ENCODE measurements at regions not wholly inside any gene's neighbourhood (a gene's known extent, or its start where the extent isn't known, plus 50 kb on each side); places are given as distances from the start of the nearest gene placed in this dataset.
A peak's percentile ranks its signal among the peaks of the same experiment; 100 is the strongest.

DNA sequence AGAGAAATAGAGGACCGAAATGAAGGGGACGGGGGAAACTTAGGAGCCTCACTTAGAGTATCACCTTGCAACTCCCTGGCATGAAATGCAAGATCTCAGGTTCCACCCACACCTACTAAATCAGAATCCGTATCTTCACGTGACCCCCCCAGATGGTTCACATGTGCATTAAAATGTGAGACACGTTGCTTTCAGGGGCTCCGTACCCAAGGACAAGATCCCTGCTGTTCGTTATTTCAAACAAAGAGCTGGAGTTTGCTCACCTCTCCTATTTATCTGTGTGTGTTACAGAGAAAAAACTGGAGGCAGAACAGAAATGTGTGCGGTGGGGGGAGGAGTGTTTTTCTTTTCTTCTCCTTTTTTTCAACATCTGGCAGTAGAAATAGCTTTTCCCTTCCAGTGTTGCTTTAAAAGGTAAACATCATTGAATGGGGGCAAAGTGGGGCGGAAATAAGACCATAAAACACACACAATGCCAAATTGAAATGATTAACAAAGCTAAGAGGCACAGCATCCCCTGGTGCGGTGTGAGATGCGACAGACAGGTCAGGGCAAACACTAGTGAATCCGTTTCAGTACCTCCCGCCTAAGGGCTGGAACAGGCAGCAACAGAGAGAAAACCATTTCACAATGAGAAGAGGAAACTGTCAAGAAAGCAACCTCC lies 145.4 kb downstream of the SOX9 start:
- Histone ChIP-seq H3K36me3 (no peaks in the 10 kb centered on the region; the same call in 1 of the 2 replicates), H3K9me3 (no peaks in the 10 kb centered on the region), H3K4me1 (peaks cover 42% of the 10 kb centered on the region), H3K27me3 (no peaks in the 10 kb centered on the region), H3K4me3 (ENCODE audit: low read depth, low read length) (no peak overlapping the region)
- no peak for DNase-seq
- TF ChIP-seq, protein P1, sequence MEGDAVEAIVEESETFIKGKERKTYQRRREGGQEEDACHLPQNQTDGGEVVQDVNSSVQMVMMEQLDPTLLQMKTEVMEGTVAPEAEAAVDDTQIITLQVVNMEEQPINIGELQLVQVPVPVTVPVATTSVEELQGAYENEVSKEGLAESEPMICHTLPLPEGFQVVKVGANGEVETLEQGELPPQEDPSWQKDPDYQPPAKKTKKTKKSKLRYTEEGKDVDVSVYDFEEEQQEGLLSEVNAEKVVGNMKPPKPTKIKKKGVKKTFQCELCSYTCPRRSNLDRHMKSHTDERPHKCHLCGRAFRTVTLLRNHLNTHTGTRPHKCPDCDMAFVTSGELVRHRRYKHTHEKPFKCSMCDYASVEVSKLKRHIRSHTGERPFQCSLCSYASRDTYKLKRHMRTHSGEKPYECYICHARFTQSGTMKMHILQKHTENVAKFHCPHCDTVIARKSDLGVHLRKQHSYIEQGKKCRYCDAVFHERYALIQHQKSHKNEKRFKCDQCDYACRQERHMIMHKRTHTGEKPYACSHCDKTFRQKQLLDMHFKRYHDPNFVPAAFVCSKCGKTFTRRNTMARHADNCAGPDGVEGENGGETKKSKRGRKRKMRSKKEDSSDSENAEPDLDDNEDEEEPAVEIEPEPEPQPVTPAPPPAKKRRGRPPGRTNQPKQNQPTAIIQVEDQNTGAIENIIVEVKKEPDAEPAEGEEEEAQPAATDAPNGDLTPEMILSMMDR (IDR thresholded peaks at IDR 0.05; ENCODE audit: low read depth, low read length) = no peak

DNA sequence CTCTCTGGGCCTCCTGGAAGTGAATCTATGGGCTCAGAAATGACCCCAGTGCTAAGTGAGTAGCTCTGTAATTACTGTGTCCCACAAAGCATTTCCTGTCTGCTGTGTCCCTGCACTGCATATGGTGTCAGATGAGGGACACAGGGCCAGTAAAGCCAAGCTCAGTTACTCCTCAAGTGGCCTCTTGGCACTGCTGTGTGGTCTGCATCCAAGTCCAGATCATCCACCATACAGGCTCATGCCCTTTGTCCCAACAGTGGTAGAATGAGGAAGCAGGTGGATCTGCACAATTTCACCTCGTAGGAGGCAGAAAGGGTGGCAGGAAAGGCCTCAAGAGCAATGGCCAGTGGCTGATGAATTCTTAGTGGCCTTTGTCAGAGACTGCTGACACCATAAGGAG lies 146.8 kb downstream of the SOX9 start:
- Histone ChIP-seq H3K9me3 (no peaks in the 10 kb centered on the region), H3K4me1 (peaks cover 42% of the 10 kb centered on the region), H3K4me3 (ENCODE audit: low read depth, low read length) (no peak overlapping the region), H3K27me3 (no peaks in the 10 kb centered on the region), H3K36me3 (no peaks in the 10 kb centered on the region; the same call in 1 of the 2 replicates)
- no peak for DNase-seq
- TF ChIP-seq, protein P1 (IDR thresholded peaks at IDR 0.05; ENCODE audit: low read depth, low read length) = no peak

DNA sequence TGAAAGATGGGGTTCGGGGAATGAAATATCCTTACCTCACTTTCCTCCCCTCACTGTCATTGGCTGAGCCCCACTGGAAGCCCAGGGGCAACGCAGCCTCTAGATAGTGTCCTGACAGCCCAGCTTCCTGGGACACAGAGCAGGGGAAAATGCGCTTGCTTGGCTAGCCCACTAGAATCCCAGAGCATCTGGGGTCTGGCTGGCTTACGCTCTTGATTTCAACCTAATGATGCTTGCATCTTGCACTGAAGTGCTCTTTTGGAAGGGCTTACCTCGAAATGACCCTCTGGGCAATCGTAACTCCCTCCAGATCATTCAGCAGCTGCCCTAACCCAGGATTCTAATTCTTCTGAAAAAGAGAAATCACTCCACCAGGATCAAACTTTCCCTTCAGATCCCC lies 147.6 kb downstream of the SOX9 start:
- H3K36me3 ChIP-seq = no peaks in the 10 kb centered on the region; the same call in 1 of the 2 replicates
- no peaks in the 10 kb centered on the region for H3K9me3 ChIP-seq
- no peak overlapping the region for H3K4me3 ChIP-seq (ENCODE audit: low read depth, low read length)
- H3K27me3 ChIP-seq = no peaks in the 10 kb centered on the region
- H3K4me1 ChIP-seq = peaks cover 42% of the 10 kb centered on the region
- peak; percentile 68 for DNase-seq
- TF ChIP-seq, protein P1 (IDR thresholded peaks at IDR 0.05; ENCODE audit: low read depth, low read length) = no peak

DNA sequence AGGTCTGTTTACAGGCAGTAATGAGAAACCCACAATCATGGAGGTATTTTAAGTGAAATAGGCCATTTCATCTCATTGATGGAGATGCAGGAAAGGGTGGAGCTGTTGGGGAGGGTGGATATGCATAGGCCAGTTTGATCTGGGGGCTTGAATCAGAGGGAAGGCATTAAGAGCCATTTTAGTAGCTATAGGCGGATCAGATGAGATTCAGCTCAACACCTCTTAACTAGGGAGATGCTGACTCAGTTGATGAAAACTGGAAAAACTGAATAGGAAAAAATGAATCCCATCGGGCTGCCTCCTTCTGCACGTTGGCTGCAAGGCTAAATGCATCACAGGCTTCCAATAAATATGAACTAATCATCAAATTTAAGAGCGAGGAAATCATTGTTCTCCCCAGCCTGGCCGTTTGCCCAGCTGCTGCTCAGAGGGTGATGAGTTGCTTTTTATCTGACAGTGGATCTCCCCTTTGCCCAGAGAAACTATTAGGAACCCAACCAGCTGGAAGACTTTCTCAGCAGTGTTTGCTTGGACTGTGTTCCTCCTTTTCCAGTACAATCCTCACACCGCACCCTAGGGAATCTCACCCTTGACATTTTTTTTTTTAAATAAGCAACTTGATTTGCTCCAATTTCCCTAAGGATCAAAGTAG lies 149.6 kb downstream of the SOX9 start:
- TF ChIP-seq, protein P1 (IDR thresholded peaks at IDR 0.05; ENCODE audit: low read depth, low read length) = no peak
- peak; percentile 70 for DNase-seq

DNA sequence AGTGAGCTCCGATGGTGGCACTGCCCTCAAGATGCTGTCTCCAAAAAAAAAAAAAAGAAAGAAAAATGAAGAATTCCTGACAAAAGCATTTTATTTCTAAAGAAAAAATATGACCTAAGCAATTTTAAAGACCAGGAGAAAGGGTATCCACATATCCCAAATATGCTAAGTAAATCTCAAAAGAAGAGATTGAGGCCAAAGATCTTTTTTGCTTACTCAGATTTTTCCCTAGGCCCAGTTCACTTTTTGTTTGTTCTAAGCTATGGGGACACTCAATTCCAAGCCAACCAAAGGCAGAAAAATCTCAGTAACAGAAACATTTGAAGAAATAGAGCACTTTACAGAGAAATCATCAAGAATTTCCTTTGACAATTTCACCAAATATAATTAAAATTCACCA lies 150.8 kb downstream of the SOX9 start:
- TF ChIP-seq, protein P1 (IDR thresholded peaks at IDR 0.05; ENCODE audit: low read depth, low read length) = no peak
- H3K27me3 ChIP-seq = no peaks in the 10 kb centered on the region
- DNase-seq = no peak
- no peak overlapping the region for H3K4me3 ChIP-seq (ENCODE audit: low read depth, low read length)
- peaks cover 33% of the 10 kb centered on the region for H3K4me1 ChIP-seq
- H3K36me3 ChIP-seq = no peaks in the 10 kb centered on the region
- no peaks in the 10 kb centered on the region for H3K9me3 ChIP-seq

More for the DNA sequence above, 149.6 kb downstream of the SOX9 start:
- Histone ChIP-seq H3K4me3 (ENCODE audit: low read depth, low read length) (no peak overlapping the region), H3K36me3 (no peaks in the 10 kb centered on the region; the same call in 1 of the 2 replicates), H3K9me3 (no peaks in the 10 kb centered on the region), H3K27me3 (no peaks in the 10 kb centered on the region), H3K4me1 (peaks cover 33% of the 10 kb centered on the region)

Data from BE2C (cell line).